Thyroid gland (tissue), 4 donors: ENCODE measurements at regions not wholly inside any gene's neighbourhood (a gene's known extent, or its start where the extent isn't known, plus 50 kb on each side); places are given as distances from the start of the nearest gene placed in this dataset.

Source experiments
- CTCF ChIP-seq, 6 experiments: fragments of 200-600 bp in 3 of 6; fragments of 450-650 bp in 3 of 6; sonication (generic) in 3 of 6; IDR thresholded peaks; one replicate each; pipeline ENCODE4 v1.5.1; 2016 to 2019; ENCODE audit warnings: antibody characterized with exemption in 6 of 6, mild to moderate bottlenecking in 2 of 6, inconsistent platforms in 1 of 6, moderate library complexity in 1 of 6
- POLR2A ChIP-seq, 2 donors: fragments of 450-650 bp; IDR thresholded peaks; one replicate each; pipeline ENCODE4 v1.6.1; 2017; ENCODE audit warnings: antibody characterized with exemption in 2 of 2, mild to moderate bottlenecking in 2 of 2, moderate library complexity in 1 of 2

- TF ChIP-seq CTCF (IDR thresholded peaks at IDR 0.05) (no peak), POLR2A (IDR thresholded peaks at IDR 0.05) (no peak)
Measured at GRCh38 chr2:57407772-57408201, 638.8 kb upstream of the VRK2 start.
